Activated T-helper 1 cell treated with anti-CD3 and anti-CD28 coated beads, Interleukin-2, amount 50 U/mL, for 16 hours (primary cell): ENCODE measurements at regions not wholly inside any gene's neighbourhood (a gene's known extent, or its start where the extent isn't known, plus 50 kb on each side); places are given as distances from the start of the nearest gene placed in this dataset.

Experiments
- DNase-seq, 2 donors: peaks; one replicate each; pipeline ENCODE4 v3.0.0-alpha.2; 2020; ENCODE audit warnings: low read depth in 1 of 2, low spot score in 1 of 2

DNA sequence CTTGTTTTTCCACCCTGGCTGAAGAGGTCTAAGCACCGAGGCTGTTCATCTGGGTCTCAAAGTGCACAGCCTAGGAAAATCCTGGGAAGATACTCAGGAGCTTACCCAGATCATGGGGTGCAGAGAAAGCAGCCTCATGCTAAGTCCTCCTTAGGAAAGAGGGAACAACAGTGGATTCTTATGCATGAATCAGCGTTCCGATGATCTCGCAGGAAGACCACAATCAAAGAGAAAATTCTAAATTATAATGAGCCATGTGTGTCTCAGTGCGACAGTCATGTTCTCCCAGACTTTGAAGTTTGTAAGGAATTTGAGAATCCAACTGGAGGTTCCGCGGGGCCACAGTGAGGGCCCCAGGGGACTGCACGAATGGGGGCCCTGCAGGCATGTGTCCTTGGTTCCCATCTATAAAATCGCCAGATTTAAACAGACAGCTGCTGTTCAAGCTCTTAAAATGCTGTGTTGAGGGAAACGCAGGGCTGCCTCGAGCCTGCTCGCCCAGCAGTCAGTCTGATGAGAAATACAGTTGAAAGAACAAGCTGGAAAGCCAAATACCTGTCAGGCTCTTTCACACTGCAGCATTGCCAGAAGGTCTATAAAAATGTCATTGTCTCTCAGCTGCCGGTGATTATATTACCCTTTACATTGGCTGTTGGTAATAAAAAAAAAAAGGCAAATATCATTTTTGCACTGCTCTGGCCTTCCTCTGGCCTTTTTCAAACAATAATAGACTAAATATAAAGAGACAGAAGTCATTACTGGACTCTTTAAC lies 152.1 kb downstream of the PMP22 start:
- DNase-seq = no peak

- no peak for DNase-seq
These were observed 155.5 kb downstream of the PMP22 start for GRCh38 chr17:15109608-15110007.

- no peak for DNase-seq
These were observed 156.1 kb downstream of the PMP22 start for GRCh38 chr17:15108992-15109391.

DNA sequence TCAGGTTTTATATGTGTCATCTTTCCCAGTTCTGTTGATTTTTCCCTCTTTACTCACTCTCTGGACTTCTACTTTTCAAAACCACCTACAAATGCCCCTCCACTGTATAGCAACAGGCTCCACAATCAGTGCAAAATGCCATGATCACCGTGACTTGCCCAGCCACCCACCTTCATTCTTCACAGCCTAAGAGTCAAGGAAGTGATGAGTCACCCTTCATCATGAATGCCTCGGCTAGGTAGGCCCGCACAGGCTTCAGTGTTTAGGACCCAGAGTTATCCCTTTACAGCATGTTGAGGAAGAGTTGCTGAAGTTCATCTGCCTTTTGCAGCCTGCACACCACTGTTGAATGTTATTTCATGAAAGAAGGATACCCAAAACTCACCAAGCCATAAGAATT lies 158.6 kb downstream of the PMP22 start:
- DNase-seq = no peak

DNA sequence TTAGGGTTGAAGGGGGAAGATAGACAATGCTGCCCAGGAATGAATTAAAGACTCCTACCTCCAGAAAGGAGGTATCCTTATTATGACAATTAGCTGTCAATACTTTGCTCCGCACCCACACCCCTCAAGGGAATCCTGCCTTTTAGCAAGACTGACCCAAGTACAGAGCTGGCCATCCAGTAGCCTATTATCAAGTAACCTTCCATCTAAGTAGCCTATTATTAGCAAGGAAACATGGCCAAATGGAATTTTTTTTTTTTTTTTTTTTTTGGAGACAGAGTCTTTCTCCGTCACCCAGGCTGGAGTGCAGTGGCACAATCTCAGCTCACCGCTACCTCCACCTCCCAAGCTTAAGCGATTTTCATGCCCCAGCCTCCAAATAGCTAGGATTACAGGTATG lies 161.3 kb downstream of the PMP22 start:
- DNase-seq = no peak

DNA sequence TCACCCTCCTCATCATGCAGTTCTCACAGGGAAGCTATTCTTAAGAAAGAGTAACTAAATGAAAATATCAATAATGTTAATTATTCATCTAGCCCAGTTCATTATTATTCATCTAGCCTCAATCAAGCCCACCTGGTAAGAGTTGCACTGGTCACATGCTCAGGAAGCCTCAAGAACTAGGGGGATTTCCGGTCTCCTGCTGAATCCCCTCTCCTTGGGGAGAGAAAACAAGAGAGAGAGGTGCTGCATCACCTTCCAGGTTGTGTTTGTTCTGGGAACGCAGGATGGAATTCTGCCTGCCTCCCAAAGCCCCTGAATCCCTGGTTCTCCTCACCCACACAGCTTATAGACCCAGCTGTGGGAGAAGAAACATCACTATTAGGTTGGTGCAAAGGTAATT lies 164.0 kb downstream of the PMP22 start:
- no peak for DNase-seq

GRCh38 chr17:15096511-15096910 lies 168.6 kb downstream of the PMP22 start:
- no peak for DNase-seq

GRCh38 chr17:15095935-15096334 lies 169.2 kb downstream of the PMP22 start:
- DNase-seq = no peak

DNA sequence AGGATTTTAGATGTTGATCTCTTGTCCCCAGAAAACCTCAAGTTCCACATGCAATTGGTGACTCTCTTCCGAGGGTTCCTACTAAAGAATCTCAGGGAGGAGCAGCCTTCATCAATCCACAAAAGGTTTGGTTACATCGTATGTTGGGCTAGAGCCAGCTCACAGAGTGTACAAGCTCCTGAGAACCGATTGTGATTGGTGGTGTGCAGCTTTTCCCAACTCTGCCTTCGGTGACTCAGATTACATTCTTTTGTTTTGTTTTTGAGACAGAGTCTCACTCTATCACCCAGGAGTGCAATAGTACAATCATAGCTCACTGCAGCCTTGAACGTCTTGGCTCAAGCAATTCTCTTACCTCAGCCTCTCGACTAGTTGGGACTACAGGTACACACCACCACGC lies 172.4 kb downstream of the PMP22 start:
- DNase-seq = no peak

DNA sequence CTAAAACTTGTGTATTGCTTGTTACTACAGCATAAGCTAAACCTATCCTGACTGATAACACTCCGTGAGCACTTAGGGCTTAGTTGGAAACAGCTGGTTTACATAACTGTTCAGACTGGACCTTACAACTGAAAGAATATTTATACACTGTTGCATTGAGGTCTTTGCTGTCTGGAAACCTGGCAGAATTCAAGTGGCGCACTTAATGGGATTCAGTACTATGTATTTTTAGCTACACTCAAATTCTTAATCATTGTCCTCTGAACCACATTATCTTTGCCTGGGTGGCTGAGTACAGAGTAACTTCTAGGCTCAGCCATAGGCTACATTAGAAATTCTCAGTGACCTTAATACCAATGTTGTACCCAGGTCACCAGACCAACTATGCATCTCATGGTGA lies 172.9 kb downstream of the PMP22 start:
- DNase-seq = no peak

- no peak for DNase-seq
These were observed 173.3 kb downstream of the PMP22 start for GRCh38 chr17:15091825-15092224.

DNA sequence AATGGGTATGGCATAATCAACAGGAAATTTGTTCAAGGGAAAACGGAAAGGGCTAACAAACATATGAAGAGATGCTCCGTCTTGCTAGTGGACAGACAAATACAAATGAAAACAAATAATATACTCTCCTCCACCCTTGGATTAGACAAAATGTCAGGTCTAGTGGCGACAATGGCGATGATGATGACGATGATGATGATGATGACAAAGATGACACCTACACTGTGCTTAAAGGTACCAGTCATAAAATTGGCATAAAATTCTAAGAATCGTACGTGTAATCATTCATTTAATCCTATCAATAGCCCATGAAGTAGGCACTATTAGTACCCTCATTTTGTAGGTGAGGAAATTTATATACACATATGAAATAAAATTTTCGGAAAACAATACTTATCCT lies 174.6 kb downstream of the PMP22 start:
- DNase-seq = no peak

GRCh38 chr17:15087946-15088345 lies 177.2 kb downstream of the PMP22 start:
- DNase-seq = no peak

DNA sequence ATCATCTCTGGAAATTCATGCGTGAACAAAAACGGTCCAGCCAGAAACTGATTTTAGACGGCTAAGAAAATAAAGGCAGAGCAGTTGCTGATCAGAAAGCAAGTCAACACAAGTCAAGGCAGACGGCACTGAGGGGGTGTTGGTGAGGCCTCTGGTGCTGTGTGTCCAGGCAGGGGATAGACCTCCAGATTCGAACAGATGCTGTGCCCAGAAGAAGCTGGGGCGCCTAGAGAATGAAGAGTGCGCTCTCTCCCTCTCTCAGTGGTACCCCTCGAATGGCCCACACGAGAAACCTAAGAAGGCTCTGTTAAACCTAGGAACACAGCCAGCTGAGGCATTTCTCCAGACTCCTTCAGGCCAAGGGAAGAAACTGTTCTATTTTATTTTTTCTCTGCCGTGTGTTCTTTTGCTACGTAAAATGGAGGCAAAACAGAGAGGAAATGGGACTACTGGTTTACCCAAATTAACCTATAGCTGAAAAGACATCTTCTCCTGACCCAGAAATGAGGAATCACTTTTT lies 178.3 kb downstream of the PMP22 start:
- no peak for DNase-seq

- no peak for DNase-seq
These were observed 179.0 kb downstream of the PMP22 start for GRCh38 chr17:15085890-15086677.

DNA sequence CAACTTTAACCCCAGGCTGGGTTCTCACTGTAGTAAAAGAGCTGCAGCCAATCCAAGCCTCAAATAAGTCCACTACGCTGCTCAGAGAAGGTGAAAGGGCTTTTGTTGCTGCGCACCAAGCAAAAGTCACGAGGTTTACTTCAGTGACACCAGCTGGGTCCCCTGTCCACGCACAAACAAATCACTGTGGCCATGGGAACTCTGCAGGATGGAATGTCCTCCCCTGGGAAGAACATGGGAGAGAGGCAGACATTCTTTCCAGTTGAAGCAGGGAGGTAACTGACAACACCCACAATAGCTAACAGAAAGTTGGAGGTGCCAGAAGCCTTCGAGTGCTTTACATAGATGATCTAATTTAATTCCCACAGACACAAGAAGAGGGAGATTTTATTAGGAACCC lies 181.9 kb downstream of the PMP22 start:
- no peak for DNase-seq

GRCh38 chr17:15081008-15081407 lies 184.1 kb downstream of the PMP22 start:
- no peak for DNase-seq

GRCh38 chr17:15078570-15078969 lies 186.6 kb downstream of the PMP22 start:
- DNase-seq = no peak

DNA sequence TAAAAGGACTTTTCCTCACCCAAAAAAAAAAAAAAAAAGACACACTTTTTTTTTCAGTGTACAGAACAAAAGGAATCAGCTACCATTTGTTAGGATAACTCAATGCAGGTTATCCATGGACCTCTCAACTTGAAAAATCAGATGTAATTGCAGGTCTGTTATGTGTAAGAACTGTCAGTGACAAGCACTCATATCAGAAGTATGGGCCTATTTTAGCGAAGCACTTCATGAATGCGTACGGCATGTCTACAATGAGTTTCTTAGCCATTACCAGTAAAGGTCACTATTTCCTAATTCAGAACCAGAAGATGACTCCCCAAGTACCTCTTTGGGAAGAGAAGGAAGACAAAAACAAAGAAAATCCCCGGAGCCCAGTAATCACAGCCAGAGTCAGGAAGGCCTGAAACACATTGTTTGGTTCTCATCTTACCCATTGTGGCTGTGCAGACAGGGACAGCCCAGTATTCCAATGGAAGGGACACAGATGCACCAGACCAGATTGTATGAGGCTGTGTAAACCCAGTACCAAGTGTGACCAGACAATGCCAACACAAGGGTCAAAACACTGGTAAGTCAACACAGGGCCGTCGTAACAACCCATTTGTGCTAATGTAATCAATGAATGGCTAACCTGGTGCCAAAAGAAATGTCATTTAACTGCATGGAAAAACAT lies 188.0 kb downstream of the PMP22 start:
- no peak for DNase-seq

- no peak for DNase-seq
These were observed 213.2 kb downstream of the PMP22 start for GRCh38 chr17:15051933-15052332.

GRCh38 chr17:15049795-15050160 lies 215.3 kb downstream of the PMP22 start:
- no peak for DNase-seq
